Fibroblast of pulmonary artery (primary cell): ENCODE measurements at regions not wholly inside any gene's neighbourhood (a gene's known extent, or its start where the extent isn't known, plus 50 kb on each side); places are given as distances from the start of the nearest gene placed in this dataset.

Experiments used
- DNase-seq: peaks from one replicate; pipeline ENCODE4 v3.0.0-alpha.2; 2010; ENCODE audit warnings: low read depth
- H3K4me3 ChIP-seq: replicated peaks from 2 replicates; pipeline ENCODE4 v1.5.1; 2011; ENCODE audit warnings: low read depth, mild to moderate bottlenecking, control low read depth, low read length, moderate library complexity
- CTCF ChIP-seq: IDR thresholded peaks from 2 replicates; pipeline ENCODE4 v1.5.1; 2011; ENCODE audit warnings: mild to moderate bottlenecking, control low read depth, low read length, inconsistent platforms; ENCODE audit errors: missing control alignments

- peak; percentile 99 for DNase-seq
- TF ChIP-seq CTCF: peak; percentile 4
- H3K4me3 ChIP-seq: no peak overlapping the region
Observed at GRCh38 chr12:124655698-124656516, 88.5 kb upstream of the NCOR2 start.

GRCh38 chr12:124655048-124655697 lies 87.8 kb upstream of the NCOR2 start:
- peak; percentile 88 for DNase-seq
- no peak for TF ChIP-seq CTCF
- H3K4me3 ChIP-seq: peak overlapping the region; percentile 24

GRCh38 chr12:124654666-124655047 lies 87.2 kb upstream of the NCOR2 start:
- TF ChIP-seq CTCF: no peak
- H3K4me3 ChIP-seq: peak overlapping the region; percentile 24
- no peak for DNase-seq

GRCh38 chr12:124653169-124653931 lies 85.9 kb upstream of the NCOR2 start:
- no peak overlapping the region for H3K4me3 ChIP-seq
- DNase-seq: no peak
- no peak for TF ChIP-seq CTCF

GRCh38 chr12:124652661-124653060 lies 85.2 kb upstream of the NCOR2 start:
- no peak overlapping the region for H3K4me3 ChIP-seq
- no peak for DNase-seq
- TF ChIP-seq CTCF: no peak

GRCh38 chr12:124651516-124652273 lies 84.3 kb upstream of the NCOR2 start:
- TF ChIP-seq CTCF: no peak
- no peak for DNase-seq
- no peak overlapping the region for H3K4me3 ChIP-seq
